GM12874 (cell line): ENCODE measurements at regions not wholly inside any gene's neighbourhood (a gene's known extent, or its start where the extent isn't known, plus 50 kb on each side); places are given as distances from the start of the nearest gene placed in this dataset.

Experiments used
- TF ChIP-seq, protein P1 (sequence below): IDR thresholded peaks from 2 replicates; pipeline ENCODE4 v1.5.1; 2011; ENCODE audit warnings: low read depth, mild to moderate bottlenecking, control low read depth, low read length, moderate library complexity; ENCODE audit not compliant: insufficient read depth

- TF ChIP-seq, protein P1, sequence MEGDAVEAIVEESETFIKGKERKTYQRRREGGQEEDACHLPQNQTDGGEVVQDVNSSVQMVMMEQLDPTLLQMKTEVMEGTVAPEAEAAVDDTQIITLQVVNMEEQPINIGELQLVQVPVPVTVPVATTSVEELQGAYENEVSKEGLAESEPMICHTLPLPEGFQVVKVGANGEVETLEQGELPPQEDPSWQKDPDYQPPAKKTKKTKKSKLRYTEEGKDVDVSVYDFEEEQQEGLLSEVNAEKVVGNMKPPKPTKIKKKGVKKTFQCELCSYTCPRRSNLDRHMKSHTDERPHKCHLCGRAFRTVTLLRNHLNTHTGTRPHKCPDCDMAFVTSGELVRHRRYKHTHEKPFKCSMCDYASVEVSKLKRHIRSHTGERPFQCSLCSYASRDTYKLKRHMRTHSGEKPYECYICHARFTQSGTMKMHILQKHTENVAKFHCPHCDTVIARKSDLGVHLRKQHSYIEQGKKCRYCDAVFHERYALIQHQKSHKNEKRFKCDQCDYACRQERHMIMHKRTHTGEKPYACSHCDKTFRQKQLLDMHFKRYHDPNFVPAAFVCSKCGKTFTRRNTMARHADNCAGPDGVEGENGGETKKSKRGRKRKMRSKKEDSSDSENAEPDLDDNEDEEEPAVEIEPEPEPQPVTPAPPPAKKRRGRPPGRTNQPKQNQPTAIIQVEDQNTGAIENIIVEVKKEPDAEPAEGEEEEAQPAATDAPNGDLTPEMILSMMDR = no peak
These were observed 97.6 kb upstream of the ARSJ start for GRCh38 chr4:114076899-114077570.

GRCh38 chr4:114077610-114078009, 98.2 kb upstream of the ARSJ start:
- TF ChIP-seq, protein P1 = no peak

- TF ChIP-seq, protein P1 = no peak
These were observed 99.2 kb upstream of the ARSJ start for GRCh38 chr4:114078636-114079035.

DNA sequence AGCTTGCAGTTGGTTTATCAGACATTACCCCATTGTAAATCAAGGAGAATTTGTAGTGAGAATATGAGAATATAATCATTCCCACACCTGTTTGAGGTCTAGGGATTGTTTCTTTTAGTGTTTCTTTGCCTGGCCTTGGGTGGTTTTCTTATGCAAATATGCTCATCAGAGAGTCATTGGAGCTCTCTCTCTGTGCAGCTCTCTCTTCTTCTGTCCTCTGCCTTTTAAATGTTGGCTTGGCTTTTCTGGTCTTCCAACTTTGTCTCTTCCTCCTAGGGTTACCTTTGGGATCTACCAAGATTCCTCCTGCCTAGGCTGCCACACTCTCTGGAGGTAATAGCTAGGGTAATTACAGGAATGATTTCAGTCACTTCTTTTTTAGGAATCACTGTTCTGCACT, 102.3 kb upstream of the ARSJ start:
- TF ChIP-seq, protein P1 = no peak

- TF ChIP-seq, protein P1 = no peak
These were observed 102.9 kb upstream of the ARSJ start for GRCh38 chr4:114082348-114082747.

DNA sequence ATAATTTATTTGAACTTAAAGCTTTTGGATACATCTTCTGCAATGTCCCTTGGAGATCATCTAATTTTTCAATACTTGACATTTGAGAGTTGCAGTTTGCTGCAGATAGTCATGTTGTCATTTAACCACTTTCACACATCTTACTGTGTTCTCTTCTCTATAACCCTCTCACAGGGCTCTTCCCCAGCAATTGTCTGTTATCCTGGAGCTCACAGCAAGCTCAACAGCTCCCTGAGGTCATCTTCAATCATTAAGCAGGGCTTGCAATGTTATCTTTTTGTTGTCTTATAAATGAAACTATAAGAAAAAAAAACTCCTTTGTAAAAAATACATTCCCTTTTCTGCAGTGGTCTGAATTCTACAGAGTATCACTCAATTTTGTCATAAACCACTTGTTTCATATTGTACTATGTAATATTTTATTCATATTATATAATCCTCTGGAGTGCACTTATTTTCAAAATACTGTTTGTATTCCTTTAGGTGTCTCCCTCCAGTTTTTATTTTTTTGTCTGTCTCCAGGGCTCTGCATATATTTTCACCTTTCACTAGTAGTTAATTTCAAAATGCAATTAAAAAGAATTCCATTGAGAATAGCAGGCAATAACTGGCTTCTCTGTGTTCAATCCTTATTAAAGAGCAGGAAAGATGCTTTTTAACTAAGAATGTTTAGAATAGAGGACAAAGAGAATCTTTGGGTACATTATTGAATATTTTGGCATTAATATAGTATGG, 106.3 kb upstream of the ARSJ start:
- TF ChIP-seq, protein P1 = no peak

- TF ChIP-seq, protein P1 = no peak
These were observed 108.3 kb upstream of the ARSJ start for GRCh38 chr4:114087596-114088230.
